SH-SY5Y (cell line): ENCODE measurements at regions not wholly inside any gene's neighbourhood (a gene's known extent, or its start where the extent isn't known, plus 50 kb on each side); places are given as distances from the start of the nearest gene placed in this dataset.

Source experiments
- GATA2 ChIP-seq: IDR thresholded peaks from 2 replicates; pipeline ENCODE4 v1.6.1; 2011; ENCODE audit warnings: mild to moderate bottlenecking, low read depth, low read length
- GATA3 ChIP-seq: IDR thresholded peaks from 2 replicates; pipeline ENCODE4 v1.6.1; 2011; ENCODE audit warnings: low read depth, mild to moderate bottlenecking, low read length, moderate library complexity

DNA sequence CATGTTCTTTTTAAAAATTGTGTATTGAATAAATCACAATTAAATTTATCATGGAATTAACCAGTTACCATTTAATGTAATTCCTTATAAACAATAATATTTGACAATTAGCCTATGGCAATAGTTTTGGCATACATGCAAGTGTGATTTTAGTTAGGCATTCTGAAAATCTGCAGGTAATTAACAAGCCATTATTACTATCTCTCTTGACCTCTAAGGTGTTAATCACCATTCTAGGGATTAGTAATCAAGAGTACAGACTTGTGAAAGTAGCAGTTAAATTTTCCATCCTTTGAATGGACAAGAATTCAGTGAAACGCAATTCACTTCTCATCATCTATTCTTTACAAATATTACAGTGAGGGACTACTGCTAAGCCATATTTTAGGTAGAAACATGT is 127.7 kb upstream of the CHST9 start:
- no peak for TF ChIP-seq GATA2
- TF ChIP-seq GATA3 = no peak
